Fibroblast of villous mesenchyme (primary cell): ENCODE measurements at regions not wholly inside any gene's neighbourhood (a gene's known extent, or its start where the extent isn't known, plus 50 kb on each side); places are given as distances from the start of the nearest gene placed in this dataset.

Experiments
- DNase-seq: peaks from one replicate; pipeline ENCODE4 v3.0.0-alpha.2; 2010; ENCODE audit warnings: low read depth
- H3K4me3 ChIP-seq: 2 replicates; pipeline ENCODE4 v1.5.1; 2011; ENCODE audit warnings: low read depth, mild to moderate bottlenecking, low read length
- CTCF ChIP-seq: IDR thresholded peaks from 2 replicates; pipeline ENCODE4 v1.5.1; 2012; ENCODE audit warnings: low read depth, mild to moderate bottlenecking, low read length; ENCODE audit not compliant: insufficient read depth

DNA sequence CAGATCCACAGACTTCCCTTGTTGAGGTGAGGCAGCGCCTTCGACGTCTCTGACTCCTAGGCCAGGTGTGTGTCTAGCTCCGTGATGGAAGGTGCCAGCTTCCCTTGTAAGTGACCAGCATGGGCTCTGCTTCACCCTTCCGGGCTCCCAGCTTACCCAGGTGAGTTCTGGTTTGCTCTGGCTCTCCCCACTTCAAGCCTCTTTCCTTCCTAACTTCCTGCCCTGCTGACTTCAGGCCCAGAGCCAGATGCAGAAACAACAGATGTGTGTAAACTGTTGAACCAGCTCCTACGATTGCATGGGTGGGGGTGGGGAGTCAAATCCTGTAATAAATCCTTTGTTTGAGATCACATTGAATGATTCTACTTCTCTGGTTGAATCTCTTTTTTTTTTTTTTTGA lies 51.6 kb upstream of the BMP6 start:
- TF ChIP-seq CTCF = no peak
- no peak for DNase-seq
- no peak overlapping the region for H3K4me3 ChIP-seq

GRCh38 chr6:7675353-7675945 lies 50.5 kb upstream of the BMP6 start:
- H3K4me3 ChIP-seq = no peak overlapping the region
- no peak for DNase-seq
- TF ChIP-seq CTCF = no peak
